Activated naive CD4-positive, alpha-beta T cell treated with Interleukin-2 at 50 U/mL for 16 hours (primary cell): ENCODE measurements at regions not wholly inside any gene's neighbourhood (a gene's known extent, or its start where the extent isn't known, plus 50 kb on each side); places are given as distances from the start of the nearest gene placed in this dataset.
"Not testable (repeated sequence)": the region's sequence is repeated elsewhere in the genome, so short reads cannot be mapped to it uniquely, and the experiment has no call there.

Source experiments
- DNase-seq: peaks from one replicate; pipeline ENCODE4 v3.0.0-alpha.2; 2020

GRCh38 chr16:22436823-22437652, 62.6 kb upstream of the CDR2 start:
- DNase-seq: peak; percentile 72

DNA sequence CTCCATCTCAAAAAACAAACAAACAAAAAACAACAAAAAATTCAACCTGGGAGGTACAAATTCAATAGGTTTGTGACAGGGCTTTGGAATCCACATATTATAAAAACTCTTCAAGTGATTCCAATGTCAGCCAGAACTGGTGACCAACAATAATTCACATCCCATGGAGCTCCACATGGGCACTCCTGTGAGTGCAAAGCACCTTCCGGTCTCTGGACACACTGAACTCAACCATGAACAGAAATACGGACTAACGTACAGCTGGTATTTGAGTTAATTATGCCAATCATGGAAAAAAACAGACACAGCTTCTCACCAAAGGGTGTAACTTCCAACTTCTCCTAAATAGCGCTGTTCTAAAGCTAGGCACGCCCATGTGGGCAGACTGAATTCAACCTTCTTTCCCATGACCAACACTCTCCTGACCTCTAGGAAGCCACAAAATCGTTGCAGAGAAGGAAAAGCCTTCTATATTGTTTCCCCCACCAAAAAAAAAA, 62.0 kb upstream of the CDR2 start:
- not testable (repeated sequence) for DNase-seq

DNA sequence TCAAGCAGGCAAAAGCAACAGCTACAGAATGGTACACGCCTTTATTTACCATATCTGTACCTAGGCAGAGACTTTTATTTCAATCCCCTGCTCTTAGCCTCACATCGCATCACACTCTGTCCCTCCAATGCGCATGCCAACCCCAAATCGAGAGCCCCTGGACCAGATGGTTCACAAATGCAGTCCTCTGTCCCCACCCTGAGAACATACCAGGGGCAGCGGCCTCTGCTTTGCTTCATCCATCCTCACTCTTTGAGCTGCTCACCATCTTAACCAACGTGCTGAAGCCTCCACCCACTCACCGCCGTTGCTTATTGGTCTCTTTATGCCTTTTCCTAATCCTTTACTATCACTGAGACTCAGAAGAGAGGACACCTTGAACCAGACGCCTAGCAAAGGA, 56.9 kb upstream of the CDR2 start:
- not testable (repeated sequence) for DNase-seq

GRCh38 chr16:22428654-22429053, 54.2 kb upstream of the CDR2 start:
- DNase-seq: no peak

GRCh38 chr16:22427556-22427955, 53.1 kb upstream of the CDR2 start:
- DNase-seq: no peak

- no peak for DNase-seq
Observed at GRCh38 chr16:22425847-22426246, 51.4 kb upstream of the CDR2 start.

- DNase-seq: no peak
Observed at GRCh38 chr16:22425036-22425801, 50.8 kb upstream of the CDR2 start.

DNA sequence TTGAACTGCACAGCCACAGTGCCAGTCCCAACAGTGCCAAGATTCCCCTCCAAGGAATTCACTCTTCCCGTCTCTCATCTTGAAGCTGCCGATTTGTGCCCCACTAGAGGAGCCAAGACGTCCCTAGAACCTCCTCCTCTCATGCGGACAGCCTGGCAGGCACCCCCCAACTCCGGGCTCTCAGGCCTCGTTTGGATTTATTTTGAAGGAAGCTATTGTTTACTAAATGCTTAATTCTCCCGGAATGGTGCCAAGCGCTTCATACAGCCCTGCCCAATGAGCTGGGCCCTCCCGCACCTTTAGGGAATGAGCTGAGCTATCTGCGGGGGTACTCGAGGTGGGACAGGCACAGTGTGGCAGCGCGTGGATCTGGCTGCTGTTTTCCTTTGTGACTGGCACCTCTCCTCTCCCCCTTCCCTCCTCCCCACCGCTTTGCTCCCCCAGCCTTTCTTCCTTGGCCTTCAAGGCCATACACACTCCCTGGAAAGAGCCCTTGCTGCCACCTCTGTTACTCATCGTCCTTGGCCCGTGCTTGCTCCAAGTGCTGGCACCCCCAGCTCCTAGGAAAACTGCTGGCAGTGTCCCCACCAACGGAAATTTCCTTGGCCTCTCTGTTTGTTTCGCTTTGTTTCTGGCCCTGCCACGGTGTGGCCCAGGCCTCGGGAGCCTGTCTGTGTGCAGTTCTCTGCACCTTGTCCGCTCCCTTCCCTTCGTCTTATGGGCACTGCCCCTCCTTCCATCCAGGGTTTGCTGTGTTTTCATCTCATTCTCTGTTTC, 49.9 kb upstream of the CDR2 start:
- DNase-seq: no peak
